GM12873 (cell line): ENCODE measurements at regions not wholly inside any gene's neighbourhood (a gene's known extent, or its start where the extent isn't known, plus 50 kb on each side); places are given as distances from the start of the nearest gene placed in this dataset.

ENCODE experiments used
- CTCF ChIP-seq: IDR thresholded peaks from 2 replicates; pipeline ENCODE4 v1.5.1; 2012; ENCODE audit warnings: low read depth, mild to moderate bottlenecking, moderate library complexity, low read length, control low read depth; ENCODE audit not compliant: insufficient read depth; ENCODE audit errors: missing control alignments

GRCh38 chr4:26199596-26199995 is 121.2 kb upstream of the RBPJ start:
- no peak for TF ChIP-seq CTCF

GRCh38 chr4:26201120-26201519 is 119.7 kb upstream of the RBPJ start:
- no peak for TF ChIP-seq CTCF

GRCh38 chr4:26204249-26204825 is 116.5 kb upstream of the RBPJ start:
- no peak for TF ChIP-seq CTCF

GRCh38 chr4:26204911-26205370 is 115.9 kb upstream of the RBPJ start:
- TF ChIP-seq CTCF: no peak

- no peak for TF ChIP-seq CTCF
Measured at GRCh38 chr4:26206339-26206738, 114.5 kb upstream of the RBPJ start.

- TF ChIP-seq CTCF: no peak
Measured at GRCh38 chr4:26206999-26207398, 113.8 kb upstream of the RBPJ start.

GRCh38 chr4:26207631-26208030 is 113.2 kb upstream of the RBPJ start:
- TF ChIP-seq CTCF: no peak
